GM12878 (cell line): ENCODE measurements at regions not wholly inside any gene's neighbourhood (a gene's known extent, or its start where the extent isn't known, plus 50 kb on each side); places are given as distances from the start of the nearest gene placed in this dataset.

Experiments used
- BACH1 ChIP-seq: fragments of 450-650 bp; IDR thresholded peaks from 2 replicates; pipeline ENCODE4 v1.6.1; 2017; ENCODE audit warnings: mild to moderate bottlenecking, borderline replicate concordance
- HCFC1 ChIP-seq: fragments of 150-350 bp; IDR thresholded peaks from 2 replicates; pipeline ENCODE4 v1.6.1; 2014; ENCODE audit warnings: low read length
- REST ChIP-seq: IDR thresholded peaks from 2 replicates; pipeline ENCODE4 v1.6.1; 2012; ENCODE audit warnings: mild to moderate bottlenecking, low read depth, low read length
- SMC3 ChIP-seq: IDR thresholded peaks from 2 replicates; pipeline ENCODE4 v1.6.1; 2011; ENCODE audit warnings: low read length, improper control_type of control experiment, borderline replicate concordance
- ZSCAN29 ChIP-seq: fragments of 450-650 bp; IDR thresholded peaks from 2 replicates; pipeline ENCODE4 v1.6.1; 2017; ENCODE audit warnings: mild to moderate bottlenecking, moderate library complexity
- TF ChIP-seq, protein P1 (sequence below): fragments of 450-650 bp; conservative IDR thresholded peaks from 2 replicates; pipeline ENCODE4 v1.6.1; 2017; ENCODE audit warnings: mild to moderate bottlenecking, moderate library complexity
- TF ChIP-seq, protein P2 (sequence below): fragments of 450-650 bp; IDR thresholded peaks from 2 replicates; pipeline ENCODE4 v1.6.1; 2016; ENCODE audit warnings: mild to moderate bottlenecking, moderate library complexity, borderline replicate concordance

GRCh38 chr19:30738047-30738446, 365.9 kb downstream of the ZNF536 start (continued):
- TF ChIP-seq, protein P1, sequence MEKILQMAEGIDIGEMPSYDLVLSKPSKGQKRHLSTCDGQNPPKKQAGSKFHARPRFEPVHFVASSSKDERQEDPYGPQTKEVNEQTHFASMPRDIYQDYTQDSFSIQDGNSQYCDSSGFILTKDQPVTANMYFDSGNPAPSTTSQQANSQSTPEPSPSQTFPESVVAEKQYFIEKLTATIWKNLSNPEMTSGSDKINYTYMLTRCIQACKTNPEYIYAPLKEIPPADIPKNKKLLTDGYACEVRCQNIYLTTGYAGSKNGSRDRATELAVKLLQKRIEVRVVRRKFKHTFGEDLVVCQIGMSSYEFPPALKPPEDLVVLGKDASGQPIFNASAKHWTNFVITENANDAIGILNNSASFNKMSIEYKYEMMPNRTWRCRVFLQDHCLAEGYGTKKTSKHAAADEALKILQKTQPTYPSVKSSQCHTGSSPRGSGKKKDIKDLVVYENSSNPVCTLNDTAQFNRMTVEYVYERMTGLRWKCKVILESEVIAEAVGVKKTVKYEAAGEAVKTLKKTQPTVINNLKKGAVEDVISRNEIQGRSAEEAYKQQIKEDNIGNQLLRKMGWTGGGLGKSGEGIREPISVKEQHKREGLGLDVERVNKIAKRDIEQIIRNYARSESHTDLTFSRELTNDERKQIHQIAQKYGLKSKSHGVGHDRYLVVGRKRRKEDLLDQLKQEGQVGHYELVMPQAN, result no peak
- TF ChIP-seq, protein P2, sequence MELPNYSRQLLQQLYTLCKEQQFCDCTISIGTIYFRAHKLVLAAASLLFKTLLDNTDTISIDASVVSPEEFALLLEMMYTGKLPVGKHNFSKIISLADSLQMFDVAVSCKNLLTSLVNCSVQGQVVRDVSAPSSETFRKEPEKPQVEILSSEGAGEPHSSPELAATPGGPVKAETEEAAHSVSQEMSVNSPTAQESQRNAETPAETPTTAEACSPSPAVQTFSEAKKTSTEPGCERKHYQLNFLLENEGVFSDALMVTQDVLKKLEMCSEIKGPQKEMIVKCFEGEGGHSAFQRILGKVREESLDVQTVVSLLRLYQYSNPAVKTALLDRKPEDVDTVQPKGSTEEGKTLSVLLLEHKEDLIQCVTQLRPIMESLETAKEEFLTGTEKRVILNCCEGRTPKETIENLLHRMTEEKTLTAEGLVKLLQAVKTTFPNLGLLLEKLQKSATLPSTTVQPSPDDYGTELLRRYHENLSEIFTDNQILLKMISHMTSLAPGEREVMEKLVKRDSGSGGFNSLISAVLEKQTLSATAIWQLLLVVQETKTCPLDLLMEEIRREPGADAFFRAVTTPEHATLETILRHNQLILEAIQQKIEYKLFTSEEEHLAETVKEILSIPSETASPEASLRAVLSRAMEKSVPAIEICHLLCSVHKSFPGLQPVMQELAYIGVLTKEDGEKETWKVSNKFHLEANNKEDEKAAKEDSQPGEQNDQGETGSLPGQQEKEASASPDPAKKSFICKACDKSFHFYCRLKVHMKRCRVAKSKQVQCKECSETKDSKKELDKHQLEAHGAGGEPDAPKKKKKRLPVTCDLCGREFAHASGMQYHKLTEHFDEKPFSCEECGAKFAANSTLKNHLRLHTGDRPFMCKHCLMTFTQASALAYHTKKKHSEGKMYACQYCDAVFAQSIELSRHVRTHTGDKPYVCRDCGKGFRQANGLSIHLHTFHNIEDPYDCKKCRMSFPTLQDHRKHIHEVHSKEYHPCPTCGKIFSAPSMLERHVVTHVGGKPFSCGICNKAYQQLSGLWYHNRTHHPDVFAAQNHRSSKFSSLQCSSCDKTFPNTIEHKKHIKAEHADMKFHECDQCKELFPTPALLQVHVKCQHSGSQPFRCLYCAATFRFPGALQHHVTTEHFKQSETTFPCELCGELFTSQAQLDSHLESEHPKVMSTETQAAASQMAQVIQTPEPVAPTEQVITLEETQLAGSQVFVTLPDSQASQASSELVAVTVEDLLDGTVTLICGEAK, result no peak
- TF ChIP-seq SMC3 (no peak), BACH1 (no peak), HCFC1 (no peak), ZSCAN29 (no peak), REST (no peak)
